ENCODE measurements at regions not wholly inside any gene's neighbourhood (a gene's known extent, or its start where the extent isn't known, plus 50 kb on each side); places are given as distances from the start of the nearest gene placed in this dataset.

- TF ChIP-seq CTCF (IDR thresholded peaks at IDR 0.05) (no peak), EZH2 (IDR thresholded peaks at IDR 0.05; ENCODE audit: borderline replicate concordance, insufficient read depth, low read depth, low read length, poor library complexity, severe bottlenecking) (no peak)
- no peaks in the 10 kb centered on the region for H3K4me1 Mint-ChIP-seq
- Histone ChIP-seq H3K4me2 (replicated peaks; ENCODE audit: low read depth, low read length, poor library complexity, severe bottlenecking) (no peak overlapping the region), H3K36me3 (replicated peaks in 1 of 2; ENCODE audit: control extremely low read depth in 1 of 2, control insufficient read depth in 1 of 2, extremely low read depth in 1 of 2, insufficient read depth in 2 of 2, low read length in 1 of 2) (no peaks in the 10 kb centered on the region), H3K79me2 (ENCODE audit: control insufficient read depth, insufficient read depth, low read length) (no peaks in the 10 kb centered on the region), H3K9me3 (ENCODE audit: control extremely low read depth in 1 of 3, control insufficient read depth in 2 of 3, insufficient read depth in 1 of 3, low read length in 2 of 3) (no peaks in the 10 kb centered on the region), H3K27me3 (replicated peaks in 1 of 4; ENCODE audit: control extremely low read depth in 1 of 4, control insufficient read depth in 3 of 4, insufficient read depth in 4 of 4, low read length in 3 of 4) (no peaks in the 10 kb centered on the region), H3K27ac (ENCODE audit: low read length in 2 of 2) (no peak overlapping the region), H3K4me3 (ENCODE audit: control extremely low read depth in 1 of 5, extremely low read depth in 1 of 5, insufficient read depth in 1 of 5, low read depth in 2 of 5, low read length in 4 of 5) (no peak overlapping the region), H2AFZ (ENCODE audit: insufficient read depth, low read depth, low read length, poor library complexity, severe bottlenecking) (no peak overlapping the region), H4K20me1 (ENCODE audit: control insufficient read depth, insufficient read depth, low read length, poor library complexity, severe bottlenecking) (no peaks in the 10 kb centered on the region), H3K4me1 (ENCODE audit: control insufficient read depth in 2 of 2, insufficient read depth in 2 of 2, low read length in 2 of 2) (no peaks in the 10 kb centered on the region), H3K9ac (ENCODE audit: low read length) (no peak overlapping the region)
- H3K27ac Mint-ChIP-seq, result no peak overlapping the region
- ATAC-seq (ENCODE audit: low read depth), result no peak
- POLR2A ChIA-PET, result no interaction called here
- DNase-seq, result no peak
- WGBS (ENCODE audit: insufficient coverage), result 21% methylated on average over 2 of the region's 2 CpGs
- intact Hi-C loops (cut with micrococcal nuclease), result no loop called here
- H3K27me3 Mint-ChIP-seq, result peaks cover 18% of the 10 kb centered on the region
- no peak overlapping the region for H3K4me3 Mint-ChIP-seq
- CTCF ChIA-PET, result no interaction called here
- no peaks in the 10 kb centered on the region for H3K9me3 Mint-ChIP-seq (ENCODE audit: insufficient read depth)
These were observed 90.4 kb downstream of the MARCHF4 start for GRCh38 chr2:216281876-216282275.

- Histone ChIP-seq H3K36me3 (replicated peaks in 1 of 2; ENCODE audit: control extremely low read depth in 1 of 2, control insufficient read depth in 1 of 2, extremely low read depth in 1 of 2, insufficient read depth in 2 of 2, low read length in 1 of 2) (no peaks in the 10 kb centered on the region), H3K79me2 (ENCODE audit: control insufficient read depth, insufficient read depth, low read length) (no peaks in the 10 kb centered on the region), H3K27me3 (replicated peaks in 1 of 4; ENCODE audit: control extremely low read depth in 1 of 4, control insufficient read depth in 3 of 4, insufficient read depth in 4 of 4, low read length in 3 of 4) (no peaks in the 10 kb centered on the region), H2AFZ (ENCODE audit: insufficient read depth, low read depth, low read length, poor library complexity, severe bottlenecking) (no peak overlapping the region), H3K4me1 (ENCODE audit: control insufficient read depth in 2 of 2, insufficient read depth in 2 of 2, low read length in 2 of 2) (no peaks in the 10 kb centered on the region), H3K4me2 (replicated peaks; ENCODE audit: low read depth, low read length, poor library complexity, severe bottlenecking) (no peak overlapping the region), H3K9ac (ENCODE audit: low read length) (no peak overlapping the region), H4K20me1 (ENCODE audit: control insufficient read depth, insufficient read depth, low read length, poor library complexity, severe bottlenecking) (no peaks in the 10 kb centered on the region), H3K9me3 (ENCODE audit: control extremely low read depth in 1 of 3, control insufficient read depth in 2 of 3, insufficient read depth in 1 of 3, low read length in 2 of 3) (no peaks in the 10 kb centered on the region), H3K27ac (ENCODE audit: low read length in 2 of 2) (no peak overlapping the region), H3K4me3 (ENCODE audit: control extremely low read depth in 1 of 5, extremely low read depth in 1 of 5, insufficient read depth in 1 of 5, low read depth in 2 of 5, low read length in 4 of 5) (no peak overlapping the region)
- Mint-ChIP-seq H3K27me3 (peaks cover 17% of the 10 kb centered on the region), H3K4me3 (no peak overlapping the region), H3K9me3 (ENCODE audit: insufficient read depth) (no peaks in the 10 kb centered on the region), H3K27ac (no peak overlapping the region), H3K4me1 (no peaks in the 10 kb centered on the region)
- no peak for TF ChIP-seq EZH2 (IDR thresholded peaks at IDR 0.05; ENCODE audit: borderline replicate concordance, insufficient read depth, low read depth, low read length, poor library complexity, severe bottlenecking)
- no peak for TF ChIP-seq CTCF (IDR thresholded peaks at IDR 0.05)
- DNase-seq (no peak), ATAC-seq (ENCODE audit: low read depth) (no peak)
- ChIA-PET CTCF (no interaction called here), POLR2A (no interaction called here)
- WGBS (ENCODE audit: insufficient coverage), result 100% methylated on average over 1 of the region's 1 CpG
- intact Hi-C loops (cut with micrococcal nuclease), result no loop called here
These were observed 91.0 kb downstream of the MARCHF4 start for GRCh38 chr2:216281316-216281715.

Data from B cell (primary cell).